Spleen (tissue), 11 donors: ENCODE measurements at regions not wholly inside any gene's neighbourhood (a gene's known extent, or its start where the extent isn't known, plus 50 kb on each side); places are given as distances from the start of the nearest gene placed in this dataset.

Source experiments
- DNase-seq: peaks from one replicate; pipeline ENCODE4 v3.0.0-alpha.2; 2020
- H3K27ac ChIP-seq, 8 donors: fragments of 200-600 bp; sonication (generic) in 7 of 8; 1 replicate in 4 of 8; 2 replicates in 4 of 8; pipeline versions ENCODE4 v1.5.0 to v1.8.0; 2016 to 2021; ENCODE audit warnings: inconsistent platforms in 4 of 8, mild to moderate bottlenecking in 4 of 8, moderate library complexity in 1 of 8
- H3K27me3 ChIP-seq, 7 donors: fragments of 200-600 bp; sonication (generic) in 6 of 7; replicated peaks in 1 of 7; 1 replicate in 4 of 7; 2 replicates in 3 of 7; pipeline versions ENCODE4 v1.5.0 to v1.8.0; 2016 to 2021; ENCODE audit warnings: inconsistent platforms in 3 of 7, mild to moderate bottlenecking in 1 of 7
- H3K36me3 ChIP-seq, 6 donors: fragments of 200-600 bp; sonication (generic) in 5 of 6; 1 replicate in 4 of 6; 2 replicates in 2 of 6; pipeline versions ENCODE4 v1.5.0 to v1.8.0; 2016 to 2021; ENCODE audit warnings: inconsistent platforms in 2 of 6
- H3K4me1 ChIP-seq, 6 donors: fragments of 200-600 bp; sonication (generic) in 5 of 6; 1 replicate in 3 of 6; 2 replicates in 3 of 6; pipeline versions ENCODE4 v1.5.0 to v1.8.0; 2016 to 2021; ENCODE audit warnings: inconsistent platforms in 3 of 6
- H3K4me3 ChIP-seq, 8 donors: fragments of 200-600 bp; sonication (generic) in 7 of 8; 1 replicate in 4 of 8; 2 replicates in 4 of 8; pipeline versions ENCODE4 v1.5.0 to v1.8.0; 2016 to 2021; ENCODE audit warnings: inconsistent platforms in 4 of 8, mild to moderate bottlenecking in 4 of 8, moderate library complexity in 2 of 8
- H3K9me3 ChIP-seq, 8 donors: fragments of 200-600 bp; sonication (generic) in 7 of 8; 1 replicate in 4 of 8; 2 replicates in 4 of 8; pipeline versions ENCODE4 v1.5.0 to v1.8.0; 2016 to 2021; ENCODE audit warnings: inconsistent platforms in 4 of 8
- POLR2A ChIP-seq, 3 donors: fragments of 450-650 bp; IDR thresholded peaks; one replicate each; pipeline ENCODE4 v1.5.1; 2017; ENCODE audit warnings: antibody characterized with exemption in 3 of 3, mild to moderate bottlenecking in 1 of 3
- POLR2AphosphoS5 ChIP-seq, 3 donors: sonication (generic); formaldehyde crosslinking; IDR thresholded peaks; one replicate each; pipeline ENCODE4 v1.5.1; 2017; ENCODE audit warnings: antibody characterized with exemption in 3 of 3
- WGBS, 5 donors: extraction: QIAGEN DNeasy Blood & Tissue Kit in 3 of 5; methylation state at CpG; one replicate each; pipeline versions ENCODE4 v1.1.5 to v1.1.7; 2013 to 2018; 5-methylcytosine and 5-hydroxymethylcytosine counted together
- intact Hi-C: fragments of 100-400 bp; cut with DNase I; formaldehyde crosslinking; loops from one replicate; pipeline ENCODE4 v1.15.0; 2023; ENCODE audit warnings: low total_unique reads
- TF ChIP-seq, protein P1 (sequence below), 11 experiments: fragments of 200-600 bp in 7 of 11; fragments of 450-650 bp in 4 of 11; sonication (generic) in 4 of 11; IDR thresholded peaks in 8 of 11; conservative IDR thresholded peaks in 3 of 11; 1 replicate in 7 of 11; 2 replicates in 4 of 11; pipeline versions ENCODE4 v1.4.0 to v1.8.0; 2016 to 2021; ENCODE audit warnings: antibody characterized with exemption in 11 of 11, inconsistent platforms in 4 of 11, mild to moderate bottlenecking in 1 of 11
- donor health status: healthy with polysubstance abuse.
- donor health status: DM: no; HTN: no; CAD: no; lungs with moderate emphysema.
- donor health status: DM: no; HTN: no; CAD: no.
- donor health status: Bipolar disorder and iron deficiency.
- donor health status: healthy.
- donor health status: DM: no; HTN: no; CAD: no.
- donor health status: DM: yes; HTN: yes; CAD: no.

GRCh38 chr13:73231471-73231870 lies 172.7 kb downstream of the KLF5 start:
- intact Hi-C loops, result no loop called here
- Histone ChIP-seq H3K4me1 (peaks cover 0 to 20% (median 0%) of the 10 kb centered on the region in 6 donors), H3K4me3 (no peak overlapping the region), H3K9me3 (no peaks in the 10 kb centered on the region), H3K27ac (peak overlapping the region in 1 of 8 donors; percentile 52), H3K36me3 (no peaks in the 10 kb centered on the region), H3K27me3 (no peaks in the 10 kb centered on the region)
- DNase-seq, result no peak
- TF ChIP-seq POLR2AphosphoS5 (IDR thresholded peaks at IDR 0.05) (no peak), POLR2A (IDR thresholded peaks at IDR 0.05) (no peak)
- TF ChIP-seq, protein P1, sequence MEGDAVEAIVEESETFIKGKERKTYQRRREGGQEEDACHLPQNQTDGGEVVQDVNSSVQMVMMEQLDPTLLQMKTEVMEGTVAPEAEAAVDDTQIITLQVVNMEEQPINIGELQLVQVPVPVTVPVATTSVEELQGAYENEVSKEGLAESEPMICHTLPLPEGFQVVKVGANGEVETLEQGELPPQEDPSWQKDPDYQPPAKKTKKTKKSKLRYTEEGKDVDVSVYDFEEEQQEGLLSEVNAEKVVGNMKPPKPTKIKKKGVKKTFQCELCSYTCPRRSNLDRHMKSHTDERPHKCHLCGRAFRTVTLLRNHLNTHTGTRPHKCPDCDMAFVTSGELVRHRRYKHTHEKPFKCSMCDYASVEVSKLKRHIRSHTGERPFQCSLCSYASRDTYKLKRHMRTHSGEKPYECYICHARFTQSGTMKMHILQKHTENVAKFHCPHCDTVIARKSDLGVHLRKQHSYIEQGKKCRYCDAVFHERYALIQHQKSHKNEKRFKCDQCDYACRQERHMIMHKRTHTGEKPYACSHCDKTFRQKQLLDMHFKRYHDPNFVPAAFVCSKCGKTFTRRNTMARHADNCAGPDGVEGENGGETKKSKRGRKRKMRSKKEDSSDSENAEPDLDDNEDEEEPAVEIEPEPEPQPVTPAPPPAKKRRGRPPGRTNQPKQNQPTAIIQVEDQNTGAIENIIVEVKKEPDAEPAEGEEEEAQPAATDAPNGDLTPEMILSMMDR (IDR thresholded peaks at IDR 0.05 in 8 of 11, conservative IDR thresholded peaks at IDR 0.05 in 3 of 11), result no peak
- 78 to 84% (median 79%) methylated on average over 4 of the region's 4 CpGs for WGBS, 5 donors

DNA sequence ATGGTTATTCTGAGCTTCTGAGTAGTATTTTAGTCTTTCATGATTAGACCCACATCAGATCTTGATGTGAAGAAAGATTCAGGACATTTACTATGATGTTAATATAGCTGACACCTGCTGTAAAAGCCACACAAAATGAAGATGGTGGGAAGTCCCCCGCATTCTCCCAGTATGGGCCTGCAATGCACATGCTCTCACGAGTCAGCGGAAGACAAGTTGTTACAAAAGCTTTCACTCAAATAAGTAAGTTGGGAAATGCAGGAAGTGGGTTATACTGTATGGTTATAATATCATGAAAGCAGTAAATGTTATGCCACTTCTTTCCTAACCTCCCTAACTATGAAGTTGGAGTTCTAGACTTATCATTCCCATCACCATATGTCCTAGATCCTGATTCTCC lies 171.9 kb downstream of the KLF5 start:
- H3K27me3 ChIP-seq, result no peaks in the 10 kb centered on the region
- H3K36me3 ChIP-seq, result no peaks in the 10 kb centered on the region
- TF ChIP-seq POLR2A (IDR thresholded peaks at IDR 0.05) (no peak), POLR2AphosphoS5 (IDR thresholded peaks at IDR 0.05) (no peak)
- TF ChIP-seq, protein P1 (IDR thresholded peaks at IDR 0.05 in 8 of 11, conservative IDR thresholded peaks at IDR 0.05 in 3 of 11), result no peak
- WGBS, 5 donors, result 26 to 58% (median 38%) methylated on average over 3 of the region's 3 CpGs
- H3K4me1 ChIP-seq, result peaks cover 0 to 20% (median 0%) of the 10 kb centered on the region in 6 donors
- no peak for DNase-seq
- H3K9me3 ChIP-seq, result no peaks in the 10 kb centered on the region
- H3K27ac ChIP-seq, result peak overlapping the region in 1 of 8 donors; percentile 52
- intact Hi-C loops, result no loop called here
- no peak overlapping the region for H3K4me3 ChIP-seq

GRCh38 chr13:73228546-73228945 lies 169.7 kb downstream of the KLF5 start:
- intact Hi-C loops, result no loop called here
- Histone ChIP-seq H3K4me1 (peaks cover 0 to 20% (median 0%) of the 10 kb centered on the region in 6 donors), H3K36me3 (no peaks in the 10 kb centered on the region), H3K9me3 (no peaks in the 10 kb centered on the region), H3K4me3 (no peak overlapping the region), H3K27me3 (no peaks in the 10 kb centered on the region), H3K27ac (no peak overlapping the region)
- TF ChIP-seq POLR2A (IDR thresholded peaks at IDR 0.05), result no peak
- DNase-seq, result no peak

DNA sequence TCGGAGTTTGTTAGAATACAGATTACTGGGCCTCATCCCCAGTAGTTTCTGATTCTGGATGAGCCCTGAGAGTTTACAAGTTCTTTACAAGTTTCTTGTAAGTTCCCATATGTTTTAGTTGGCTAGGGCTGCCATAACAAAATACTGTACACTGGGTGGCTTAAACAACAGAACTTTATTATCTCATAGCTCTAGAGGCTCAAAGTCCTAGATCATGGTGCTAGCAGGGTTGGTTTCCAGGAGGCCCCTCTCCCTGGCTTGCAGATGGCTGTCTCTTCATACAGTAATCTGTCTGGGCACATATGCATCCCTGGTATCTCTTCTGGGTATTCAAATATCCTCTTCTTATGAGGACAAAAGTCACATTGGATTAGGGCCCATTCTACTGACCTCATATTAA lies 167.2 kb downstream of the KLF5 start:
- no peaks in the 10 kb centered on the region for H3K9me3 ChIP-seq
- WGBS, 5 donors, result 82 to 100% (median 95%) methylated on average over 1 of the region's 1 CpG
- DNase-seq, result no peak
- H3K4me1 ChIP-seq, result peaks cover 0 to 10% (median 0%) of the 10 kb centered on the region in 6 donors
- H3K4me3 ChIP-seq, result no peak overlapping the region
- intact Hi-C loops, result no loop called here
- no peaks in the 10 kb centered on the region for H3K36me3 ChIP-seq
- TF ChIP-seq, protein P1 (IDR thresholded peaks at IDR 0.05 in 8 of 11, conservative IDR thresholded peaks at IDR 0.05 in 3 of 11), result no peak
- no peak for TF ChIP-seq POLR2AphosphoS5 (IDR thresholded peaks at IDR 0.05)
- TF ChIP-seq POLR2A (IDR thresholded peaks at IDR 0.05), result no peak
- no peak overlapping the region for H3K27ac ChIP-seq
- no peaks in the 10 kb centered on the region for H3K27me3 ChIP-seq

DNA sequence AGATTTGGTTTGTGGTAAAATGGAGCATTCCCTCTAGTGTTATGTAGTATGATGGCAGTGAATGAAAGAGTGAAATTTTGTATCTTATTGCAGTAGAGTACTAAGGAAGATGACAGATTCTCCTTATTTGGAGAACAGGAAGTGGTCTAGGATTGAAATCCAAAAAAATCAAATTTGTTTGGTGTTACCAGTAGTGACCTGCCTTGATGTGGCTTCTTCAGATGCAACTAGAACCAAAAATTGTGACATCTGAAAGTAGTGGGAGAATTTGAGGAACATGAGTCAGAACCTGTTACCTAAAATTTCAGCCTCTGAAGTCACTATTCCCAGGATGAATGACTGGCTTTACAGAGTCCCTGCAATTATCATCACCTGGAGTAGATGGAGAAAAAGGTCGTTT lies 165.9 kb downstream of the KLF5 start:
- WGBS, 5 donors, result 39 to 56% (median 50%) methylated on average over 1 of the region's 1 CpG
- Histone ChIP-seq H3K27ac (no peak overlapping the region), H3K9me3 (no peaks in the 10 kb centered on the region), H3K27me3 (no peaks in the 10 kb centered on the region), H3K36me3 (no peaks in the 10 kb centered on the region), H3K4me1 (no peaks in the 10 kb centered on the region), H3K4me3 (no peak overlapping the region)
- intact Hi-C loops, result no loop called here
- no peak for DNase-seq
- no peak for TF ChIP-seq POLR2AphosphoS5 (IDR thresholded peaks at IDR 0.05)
- no peak for TF ChIP-seq POLR2A (IDR thresholded peaks at IDR 0.05)
- TF ChIP-seq, protein P1 (IDR thresholded peaks at IDR 0.05 in 8 of 11, conservative IDR thresholded peaks at IDR 0.05 in 3 of 11), result no peak
